NCI-H2171 (cell line): ENCODE measurements at regions not wholly inside any gene's neighbourhood (a gene's known extent, or its start where the extent isn't known, plus 50 kb on each side); places are given as distances from the start of the nearest gene placed in this dataset.

ENCODE experiments used
- DNase-seq: peaks from one replicate; lab custom pipeline; 2025; lab: John Stamatoyannopoulos, UW

DNA sequence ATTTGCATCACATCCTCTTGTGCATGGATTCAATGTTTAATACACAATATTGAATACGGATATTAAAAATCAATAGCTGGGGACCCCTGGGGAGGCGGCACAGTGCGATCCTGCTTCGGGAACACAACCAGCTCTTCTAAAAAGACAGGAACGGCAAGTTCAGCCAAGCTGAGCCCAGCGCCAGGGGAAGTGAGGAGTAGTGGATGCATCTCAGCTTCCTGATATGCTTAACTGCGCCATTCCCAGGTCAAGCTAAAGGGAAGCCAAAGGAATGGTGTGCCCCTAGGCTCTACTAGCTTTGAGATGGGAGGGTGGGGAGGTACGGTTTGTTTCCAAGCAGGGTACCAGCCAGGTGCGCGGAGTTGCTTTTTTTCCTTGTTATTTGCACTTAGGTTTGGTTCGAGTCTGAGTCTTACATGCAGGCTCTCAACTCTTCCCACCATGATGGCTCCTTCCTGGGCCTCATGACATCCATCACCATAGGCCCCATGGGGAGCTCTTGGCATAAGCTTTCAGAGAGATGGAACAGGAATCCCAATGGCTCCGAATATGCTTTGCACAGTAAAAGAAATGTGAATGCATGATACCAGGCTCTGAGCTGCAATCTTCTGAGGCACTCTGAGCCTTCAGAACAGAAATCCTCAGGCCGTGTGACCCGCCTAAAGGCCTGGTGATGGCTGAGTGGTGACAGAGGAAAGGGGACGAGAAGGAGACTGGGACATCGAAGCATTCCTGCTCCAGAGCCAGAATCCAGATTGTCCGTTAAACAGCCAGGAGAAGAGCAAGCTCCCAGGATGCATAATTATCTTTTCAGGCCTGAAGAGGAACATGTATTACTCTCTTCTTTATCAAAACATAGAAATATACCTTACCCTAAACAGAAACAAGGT, 51.8 kb upstream of the BCOR start:
- DNase-seq, result no peak

DNA sequence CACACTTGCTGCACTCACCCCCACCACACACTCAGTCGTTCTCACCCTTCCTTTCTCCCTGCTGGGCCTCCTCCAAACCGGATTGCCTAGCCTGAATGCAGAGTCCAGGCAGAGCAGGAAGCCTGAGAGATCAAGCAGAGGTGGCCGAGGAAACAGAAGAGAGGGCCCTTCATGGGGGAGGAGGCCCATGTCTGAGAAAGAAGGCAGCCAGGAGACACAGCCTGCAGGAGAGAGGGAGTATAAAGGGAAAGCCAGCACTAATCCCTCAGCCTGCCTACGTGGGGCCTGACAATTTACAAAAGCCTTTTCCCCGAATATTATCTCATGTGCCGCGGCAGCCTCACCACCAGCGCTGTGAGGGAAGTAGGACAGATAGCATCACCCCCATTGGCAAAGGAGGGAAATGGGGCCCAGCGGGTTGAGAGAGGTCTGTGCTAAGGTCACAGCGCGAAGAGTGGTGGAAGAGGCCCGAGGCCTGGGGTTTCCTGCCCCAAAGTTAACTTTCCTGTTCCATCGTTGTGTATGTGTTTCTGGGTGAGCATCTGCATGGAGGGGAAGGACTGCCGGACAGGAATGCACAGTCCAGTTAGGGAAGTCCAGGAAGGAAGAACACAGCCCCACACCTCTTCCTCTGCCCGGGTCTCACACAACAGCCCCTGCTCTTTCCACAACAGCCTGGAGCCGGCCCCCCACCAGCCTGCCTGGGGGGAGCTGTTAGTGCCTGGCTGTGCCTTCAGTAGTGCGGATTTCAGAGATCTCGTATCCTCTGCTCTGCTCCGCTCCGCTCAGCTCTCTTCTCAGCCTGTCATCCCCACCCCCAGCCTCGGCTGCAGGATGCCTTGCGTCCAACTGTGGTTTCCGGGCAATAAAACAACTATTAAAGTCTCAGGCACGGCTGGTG, 50.9 kb upstream of the BCOR start:
- no peak for DNase-seq

- no peak for DNase-seq
Measured at GRCh38 chrX:40147971-40148370, 50.2 kb upstream of the BCOR start.
